Hepatocyte (in vitro differentiated cells): ENCODE measurements at regions not wholly inside any gene's neighbourhood (a gene's known extent, or its start where the extent isn't known, plus 50 kb on each side); places are given as distances from the start of the nearest gene placed in this dataset.

Experiments
- EZH2phosphoT487 ChIP-seq: fragments of 200-600 bp; sonication (generic); IDR thresholded peaks from one replicate; pipeline ENCODE4 v1.6.1; 2018; ENCODE audit warnings: antibody characterized with exemption, mild to moderate bottlenecking, low read depth, moderate library complexity; ENCODE audit not compliant: unreplicated experiment, severe bottlenecking
- TF ChIP-seq, protein P1 (sequence below): fragments of 200-600 bp; sonication (generic); IDR thresholded peaks from 2 replicates; pipeline ENCODE4 v1.5.1; 2016; ENCODE audit warnings: antibody characterized with exemption, mild to moderate bottlenecking; ENCODE audit not compliant: poor library complexity

DNA sequence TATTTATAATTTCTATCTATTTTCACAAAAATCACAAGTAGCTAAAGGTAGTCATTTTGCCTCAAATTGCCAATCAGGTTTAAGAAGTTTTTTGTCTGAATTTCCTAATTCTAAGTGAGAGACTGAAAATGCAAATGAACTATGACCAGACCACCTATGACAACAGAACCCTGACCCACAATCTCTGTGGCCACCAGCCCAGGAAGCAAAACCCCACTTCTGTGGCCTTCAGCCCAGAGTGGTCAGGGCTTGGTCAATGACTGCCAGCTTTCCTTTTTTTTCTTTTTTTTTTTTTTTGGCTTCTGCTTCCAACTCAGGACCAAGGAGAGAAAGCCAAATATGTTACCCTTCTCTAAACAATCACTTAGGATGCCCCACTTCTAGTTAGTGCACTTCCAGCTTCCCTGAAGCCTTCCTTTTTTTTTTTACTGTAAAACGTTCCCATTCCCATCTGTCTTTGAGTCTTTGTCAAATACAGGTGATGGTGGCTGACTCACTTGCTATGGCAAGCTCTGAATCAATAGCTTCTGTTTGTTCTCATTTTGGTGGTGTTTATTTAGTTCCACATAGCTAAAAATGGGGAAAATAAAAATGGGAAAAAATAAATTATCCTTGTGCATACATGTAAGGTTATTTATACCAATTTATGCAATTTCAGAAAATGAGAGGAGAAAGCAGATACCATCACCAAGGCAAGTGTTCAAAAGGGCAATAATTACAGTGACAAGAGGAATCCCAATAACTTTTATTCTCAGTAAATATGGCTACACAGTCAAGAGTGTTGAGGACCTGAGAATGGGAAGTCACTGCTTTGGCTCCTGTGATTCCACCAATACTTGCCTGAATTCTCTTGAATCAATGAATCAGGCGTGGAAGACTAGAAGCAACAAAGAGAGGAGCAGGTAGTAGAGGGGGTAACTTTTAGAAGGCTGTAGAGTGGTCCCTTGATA lies 170.3 kb upstream of the PDE7B start:
- TF ChIP-seq, protein P1, sequence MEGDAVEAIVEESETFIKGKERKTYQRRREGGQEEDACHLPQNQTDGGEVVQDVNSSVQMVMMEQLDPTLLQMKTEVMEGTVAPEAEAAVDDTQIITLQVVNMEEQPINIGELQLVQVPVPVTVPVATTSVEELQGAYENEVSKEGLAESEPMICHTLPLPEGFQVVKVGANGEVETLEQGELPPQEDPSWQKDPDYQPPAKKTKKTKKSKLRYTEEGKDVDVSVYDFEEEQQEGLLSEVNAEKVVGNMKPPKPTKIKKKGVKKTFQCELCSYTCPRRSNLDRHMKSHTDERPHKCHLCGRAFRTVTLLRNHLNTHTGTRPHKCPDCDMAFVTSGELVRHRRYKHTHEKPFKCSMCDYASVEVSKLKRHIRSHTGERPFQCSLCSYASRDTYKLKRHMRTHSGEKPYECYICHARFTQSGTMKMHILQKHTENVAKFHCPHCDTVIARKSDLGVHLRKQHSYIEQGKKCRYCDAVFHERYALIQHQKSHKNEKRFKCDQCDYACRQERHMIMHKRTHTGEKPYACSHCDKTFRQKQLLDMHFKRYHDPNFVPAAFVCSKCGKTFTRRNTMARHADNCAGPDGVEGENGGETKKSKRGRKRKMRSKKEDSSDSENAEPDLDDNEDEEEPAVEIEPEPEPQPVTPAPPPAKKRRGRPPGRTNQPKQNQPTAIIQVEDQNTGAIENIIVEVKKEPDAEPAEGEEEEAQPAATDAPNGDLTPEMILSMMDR, result no peak
- TF ChIP-seq EZH2phosphoT487, result no peak
